ENCODE measurements at regions not wholly inside any gene's neighbourhood (a gene's known extent, or its start where the extent isn't known, plus 50 kb on each side); places are given as distances from the start of the nearest gene placed in this dataset.

GRCh38 chrX:1027680-1028079 lies 184.8 kb downstream of the CRLF2 start:
- TF ChIP-seq EP300 (IDR thresholded peaks at IDR 0.05; ENCODE audit: borderline replicate concordance in 1 of 2, low read depth in 2 of 2, low read length in 2 of 2) (no peak), TAF1 (IDR thresholded peaks at IDR 0.05; ENCODE audit: low read depth, low read length) (no peak), NANOG (IDR thresholded peaks at IDR 0.05; ENCODE audit: insufficient read depth, low read depth, low read length, poor library complexity, severe bottlenecking) (no peak), EZH2 (IDR thresholded peaks at IDR 0.05; ENCODE audit: low read depth, low read length, severe bottlenecking) (no peak)
- TF ChIP-seq, protein P1, sequence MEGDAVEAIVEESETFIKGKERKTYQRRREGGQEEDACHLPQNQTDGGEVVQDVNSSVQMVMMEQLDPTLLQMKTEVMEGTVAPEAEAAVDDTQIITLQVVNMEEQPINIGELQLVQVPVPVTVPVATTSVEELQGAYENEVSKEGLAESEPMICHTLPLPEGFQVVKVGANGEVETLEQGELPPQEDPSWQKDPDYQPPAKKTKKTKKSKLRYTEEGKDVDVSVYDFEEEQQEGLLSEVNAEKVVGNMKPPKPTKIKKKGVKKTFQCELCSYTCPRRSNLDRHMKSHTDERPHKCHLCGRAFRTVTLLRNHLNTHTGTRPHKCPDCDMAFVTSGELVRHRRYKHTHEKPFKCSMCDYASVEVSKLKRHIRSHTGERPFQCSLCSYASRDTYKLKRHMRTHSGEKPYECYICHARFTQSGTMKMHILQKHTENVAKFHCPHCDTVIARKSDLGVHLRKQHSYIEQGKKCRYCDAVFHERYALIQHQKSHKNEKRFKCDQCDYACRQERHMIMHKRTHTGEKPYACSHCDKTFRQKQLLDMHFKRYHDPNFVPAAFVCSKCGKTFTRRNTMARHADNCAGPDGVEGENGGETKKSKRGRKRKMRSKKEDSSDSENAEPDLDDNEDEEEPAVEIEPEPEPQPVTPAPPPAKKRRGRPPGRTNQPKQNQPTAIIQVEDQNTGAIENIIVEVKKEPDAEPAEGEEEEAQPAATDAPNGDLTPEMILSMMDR (IDR thresholded peaks at IDR 0.05; ENCODE audit: control extremely low read depth in 1 of 3, insufficient read depth in 1 of 3, low read depth in 1 of 3, low read length in 3 of 3): no peak

Data from H1 (cell line).